ENCODE measurements at regions not wholly inside any gene's neighbourhood (a gene's known extent, or its start where the extent isn't known, plus 50 kb on each side); places are given as distances from the start of the nearest gene placed in this dataset.
A peak's percentile ranks its signal among the peaks of the same experiment; 100 is the strongest.

GRCh38 chr14:49959822-49960408 lies 67.0 kb downstream of the ARF6 start:
- Histone ChIP-seq H3K79me2 (ENCODE audit: insufficient read depth, low read depth, low read length) (no peaks in the 10 kb centered on the region), H4K20me1 (ENCODE audit: insufficient read depth, low read length) (no peaks in the 10 kb centered on the region), H3K9me2 (ENCODE audit: insufficient read depth, low read length) (no peaks in the 10 kb centered on the region), H3K4me3 (ENCODE audit: low read depth, low read length, poor library complexity, severe bottlenecking) (peak overlapping the region; percentile 54), H2AFZ (ENCODE audit: low read length) (peak overlapping the region; percentile 7; the same call in 1 of the 2 replicates), H3K9me3 (ENCODE audit: low read length) (no peaks in the 10 kb centered on the region), H3K36me3 (ENCODE audit: insufficient read depth, low read length) (no peaks in the 10 kb centered on the region), H3K27ac (ENCODE audit: low read depth, low read length, poor library complexity, severe bottlenecking) (peak overlapping the region; percentile 95), H3K4me1 (ENCODE audit: insufficient read depth, low read length, poor library complexity, severe bottlenecking) (peaks cover 81% of the 10 kb centered on the region), H3K4me2 (ENCODE audit: low read length) (peak overlapping the region; percentile 69)
- POLR2A ChIA-PET, result interaction anchor here (0.5 to 6.8 kb wide), 11 partner anchors 9 to 151 kb away, joined by 3 to 78 read pairs (median 5); no protein-coding TSS in a partner anchor
- BruUV-seq (replicated peaks), result no TSS peak
- peak; percentile 96 for DNase-seq (ENCODE audit: low spot score)
- TF ChIP-seq CTCF (conservative IDR thresholded peaks at IDR 0.05; ENCODE audit: low read length) (no peak), EZH2phosphoT487 (IDR thresholded peaks at IDR 0.05; ENCODE audit: borderline replicate concordance, low read depth, low read length) (no peak)
- intact Hi-C loops (cut with micrococcal nuclease; ENCODE audit: unreplicated experiment), result loop anchor here (1.0 to 5.0 kb wide), 7 partner anchors 11 to 102 kb away; partner anchors contain the start of gene ARF6
- CTCF ChIA-PET (ENCODE audit: unreplicated experiment), result interaction anchor here (1.4 kb wide), 1 partner anchor 11 kb away, joined by 3 read pairs; no protein-coding TSS in a partner anchor

- DNase-seq (ENCODE audit: low spot score), result peak; percentile 57
- Histone ChIP-seq H3K4me1 (ENCODE audit: insufficient read depth, low read length, poor library complexity, severe bottlenecking) (peaks cover 86% of the 10 kb centered on the region), H4K20me1 (ENCODE audit: insufficient read depth, low read length) (no peaks in the 10 kb centered on the region), H3K9me2 (ENCODE audit: insufficient read depth, low read length) (no peaks in the 10 kb centered on the region), H2AFZ (ENCODE audit: low read length) (peak overlapping the region; percentile 4; the same call in 1 of the 2 replicates), H3K9me3 (ENCODE audit: low read length) (no peaks in the 10 kb centered on the region), H3K79me2 (ENCODE audit: insufficient read depth, low read depth, low read length) (no peaks in the 10 kb centered on the region), H3K27ac (ENCODE audit: low read depth, low read length, poor library complexity, severe bottlenecking) (peak overlapping the region; percentile 95), H3K4me3 (ENCODE audit: low read depth, low read length, poor library complexity, severe bottlenecking) (peak overlapping the region; percentile 54), H3K36me3 (ENCODE audit: insufficient read depth, low read length) (no peaks in the 10 kb centered on the region), H3K4me2 (ENCODE audit: low read length) (peak overlapping the region; percentile 69)
- TF ChIP-seq CTCF (conservative IDR thresholded peaks at IDR 0.05; ENCODE audit: low read length) (no peak), EZH2phosphoT487 (IDR thresholded peaks at IDR 0.05; ENCODE audit: borderline replicate concordance, low read depth, low read length) (no peak)
- no TSS peak for BruUV-seq (replicated peaks)
- ChIA-PET POLR2A (interaction anchor here (0.5 to 6.8 kb wide), 11 partner anchors 10 to 343 kb away, joined by 3 to 78 read pairs (median 6); no protein-coding TSS in a partner anchor), CTCF (ENCODE audit: unreplicated experiment) (interaction anchor here (1.4 kb wide), 1 partner anchor 11 kb away, joined by 3 read pairs; no protein-coding TSS in a partner anchor)
- intact Hi-C loops (cut with micrococcal nuclease; ENCODE audit: unreplicated experiment), result loop anchor here (1.0 to 5.0 kb wide), 7 partner anchors 11 to 102 kb away; partner anchors contain the start of gene ARF6
These were observed 67.6 kb downstream of the ARF6 start for GRCh38 chr14:49960453-49960852.
